HG03342 (cell line): ENCODE measurements at regions not wholly inside any gene's neighbourhood (a gene's known extent, or its start where the extent isn't known, plus 50 kb on each side); places are given as distances from the start of the nearest gene placed in this dataset.

Experiments
- ATAC-seq: cut with Tn5 transposase; IDR thresholded peaks from one replicate; pipeline ENCODE4 v1.9.1; 2021; ENCODE audit warnings: mild to moderate bottlenecking, moderate library complexity; ENCODE audit not compliant: unreplicated experiment

- no peak for ATAC-seq
Measured at GRCh38 chr5:155068616-155069100, 55.1 kb downstream of the KIF4B start.

GRCh38 chr5:155069961-155070360, 56.4 kb downstream of the KIF4B start:
- no peak for ATAC-seq

- ATAC-seq: no peak
Measured at GRCh38 chr5:155070781-155071180, 57.2 kb downstream of the KIF4B start.

- ATAC-seq: no peak
Measured at GRCh38 chr5:155076379-155076778, 62.8 kb downstream of the KIF4B start.

- no peak for ATAC-seq
Measured at GRCh38 chr5:155079698-155080097, 66.1 kb downstream of the KIF4B start.

- no peak for ATAC-seq
Measured at GRCh38 chr5:155080721-155081120, 67.2 kb downstream of the KIF4B start.

- ATAC-seq: no peak
Measured at GRCh38 chr5:155081618-155082017, 68.1 kb downstream of the KIF4B start.

- ATAC-seq: no peak
Measured at GRCh38 chr5:155082401-155082800, 68.8 kb downstream of the KIF4B start.

GRCh38 chr5:155085282-155085989, 71.9 kb downstream of the KIF4B start:
- no peak for ATAC-seq

- no peak for ATAC-seq
Measured at GRCh38 chr5:155087036-155087435, 73.5 kb downstream of the KIF4B start.

- ATAC-seq: no peak
Measured at GRCh38 chr5:155088811-155089210, 75.3 kb downstream of the KIF4B start.

GRCh38 chr5:155089643-155090042, 76.1 kb downstream of the KIF4B start:
- ATAC-seq: no peak

GRCh38 chr5:155091063-155091648, 77.6 kb downstream of the KIF4B start:
- no peak for ATAC-seq

- no peak for ATAC-seq
Measured at GRCh38 chr5:155091768-155092717, 78.5 kb downstream of the KIF4B start.

GRCh38 chr5:155094455-155094854, 80.9 kb downstream of the KIF4B start:
- ATAC-seq: no peak

- ATAC-seq: no peak
Measured at GRCh38 chr5:155097995-155098394, 84.4 kb downstream of the KIF4B start.

GRCh38 chr5:155098433-155098832, 84.9 kb downstream of the KIF4B start:
- no peak for ATAC-seq

GRCh38 chr5:155101697-155102096, 88.1 kb downstream of the KIF4B start:
- no peak for ATAC-seq

GRCh38 chr5:155103146-155103545, 89.6 kb downstream of the KIF4B start:
- no peak for ATAC-seq

GRCh38 chr5:155104441-155104840, 90.9 kb downstream of the KIF4B start:
- ATAC-seq: no peak

GRCh38 chr5:155106221-155106620, 92.7 kb downstream of the KIF4B start:
- ATAC-seq: no peak
